ENCODE measurements at regions not wholly inside any gene's neighbourhood (a gene's known extent, or its start where the extent isn't known, plus 50 kb on each side); places are given as distances from the start of the nearest gene placed in this dataset.

GRCh38 chr7:79553811-79554555 lies 100.5 kb upstream of the MAGI2 start:
- no peak for TF ChIP-seq EZH2 (IDR thresholded peaks at IDR 0.05; ENCODE audit: insufficient read depth, poor library complexity, severe bottlenecking)
- no peak for TF ChIP-seq EZH2phosphoT487 (IDR thresholded peaks at IDR 0.05; ENCODE audit: insufficient read depth, low read depth)

All from GM23248 (cell line).